ENCODE measurements at regions not wholly inside any gene's neighbourhood (a gene's known extent, or its start where the extent isn't known, plus 50 kb on each side); places are given as distances from the start of the nearest gene placed in this dataset.
"Not testable (repeated sequence)": the region's sequence is repeated elsewhere in the genome, so short reads cannot be mapped to it uniquely, and the experiment has no call there.

GRCh38 chr2:107721586-107721985, 105.1 kb upstream of the RGPD4 start:
- no CpG with 5 or more reads among the region's 2 CpGs for WGBS, 2 donors (ENCODE audit: extremely low coverage in 2 of 2, insufficient read length in 2 of 2, insufficient replicate concordance in 1 of 2)
- H3K14ac ChIP-seq (ENCODE audit: low read length): no peak overlapping the region

GRCh38 chr2:107725824-107726223, 100.9 kb upstream of the RGPD4 start:
- H4K91ac ChIP-seq (ENCODE audit: low read depth, low read length, poor library complexity); H3K4ac ChIP-seq (ENCODE audit: low read length); H4K8ac ChIP-seq (ENCODE audit: low read depth, low read length); H2BK15ac ChIP-seq (ENCODE audit: low read length); DNase-seq (ENCODE audit: low spot score); H3K79me1 ChIP-seq (ENCODE audit: low read depth, low read length); H3K36me3 ChIP-seq (replicated peaks in 1 of 2; ENCODE audit: control insufficient read depth in 2 of 2, insufficient read depth in 2 of 2, low read length in 2 of 2); H2AFZ ChIP-seq (ENCODE audit: low read length); H3K4me2 ChIP-seq (ENCODE audit: insufficient read depth, low read length, poor library complexity, severe bottlenecking); H2BK120ac ChIP-seq (ENCODE audit: low read depth, low read length); H3K27ac ChIP-seq (replicated peaks; ENCODE audit: low read length); H3K9me3 ChIP-seq (replicated peaks in 1 of 2; ENCODE audit: control insufficient read depth in 2 of 2, insufficient read depth in 1 of 2, low read depth in 1 of 2, low read length in 2 of 2); H3K4me1 ChIP-seq (ENCODE audit: control insufficient read depth in 2 of 2, insufficient read depth in 1 of 2, low read depth in 1 of 2, low read length in 2 of 2); H3K27me3 ChIP-seq (ENCODE audit: control insufficient read depth in 3 of 3, insufficient read depth in 3 of 3, low read depth in 1 of 3, low read length in 3 of 3); H2AK5ac ChIP-seq (ENCODE audit: low read depth, low read length); H3K14ac ChIP-seq (ENCODE audit: low read length); H3K23ac ChIP-seq (ENCODE audit: low read depth, low read length, poor library complexity); H2BK5ac ChIP-seq (ENCODE audit: low read length); H2BK12ac ChIP-seq (ENCODE audit: low read length); H3K9ac ChIP-seq (ENCODE audit: low read depth, low read length, poor library complexity); H3K18ac ChIP-seq (ENCODE audit: low read length); H3K4me3 ChIP-seq (ENCODE audit: low read length in 2 of 2): not testable (repeated sequence)
- WGBS, 2 donors (ENCODE audit: extremely low coverage in 2 of 2, insufficient read length in 2 of 2, insufficient replicate concordance in 1 of 2): no CpG with 5 or more reads among the region's 1 CpG

More at GRCh38 chr2:107721586-107721985, 105.1 kb upstream of the RGPD4 start:
- no peaks in the 10 kb centered on the region for H3K9me3 ChIP-seq (replicated peaks in 1 of 2; ENCODE audit: control insufficient read depth in 2 of 2, insufficient read depth in 1 of 2, low read depth in 1 of 2, low read length in 2 of 2)
- H2BK5ac ChIP-seq (ENCODE audit: low read length): no peak overlapping the region
- no peak overlapping the region for H2BK120ac ChIP-seq (ENCODE audit: low read depth, low read length)
- no peaks in the 10 kb centered on the region for H3K79me1 ChIP-seq (ENCODE audit: low read depth, low read length)
- no peak for DNase-seq (ENCODE audit: low spot score)
- no peak overlapping the region for H3K27ac ChIP-seq (replicated peaks; ENCODE audit: low read length)
- no peak overlapping the region for H3K18ac ChIP-seq (ENCODE audit: low read length)
- H2AK5ac ChIP-seq (ENCODE audit: low read depth, low read length): no peak overlapping the region
- no peak overlapping the region for H3K4me2 ChIP-seq (ENCODE audit: insufficient read depth, low read length, poor library complexity, severe bottlenecking)
- no peak overlapping the region for H3K4me3 ChIP-seq (ENCODE audit: low read length in 2 of 2)
- H3K4me1 ChIP-seq (ENCODE audit: control insufficient read depth in 2 of 2, insufficient read depth in 1 of 2, low read depth in 1 of 2, low read length in 2 of 2): peaks cover 0 to 4% of the 10 kb centered on the region in 2 donors
- H3K27me3 ChIP-seq (ENCODE audit: control insufficient read depth in 3 of 3, insufficient read depth in 3 of 3, low read depth in 1 of 3, low read length in 3 of 3): no peaks in the 10 kb centered on the region
- no peak overlapping the region for H3K4ac ChIP-seq (ENCODE audit: low read length)
- no peak overlapping the region for H2AFZ ChIP-seq (ENCODE audit: low read length)
- H3K23ac ChIP-seq (ENCODE audit: low read depth, low read length, poor library complexity): no peak overlapping the region
- H4K91ac ChIP-seq (ENCODE audit: low read depth, low read length, poor library complexity): no peak overlapping the region
- no peaks in the 10 kb centered on the region for H3K36me3 ChIP-seq (replicated peaks in 1 of 2; ENCODE audit: control insufficient read depth in 2 of 2, insufficient read depth in 2 of 2, low read length in 2 of 2)
- no peak overlapping the region for H4K8ac ChIP-seq (ENCODE audit: low read depth, low read length)
- no peak overlapping the region for H2BK12ac ChIP-seq (ENCODE audit: low read length)
- H2BK15ac ChIP-seq (ENCODE audit: low read length): no peak overlapping the region
- no peak overlapping the region for H3K9ac ChIP-seq (ENCODE audit: low read depth, low read length, poor library complexity)

GRCh38 chr2:107727318-107727717, 99.4 kb upstream of the RGPD4 start:
- no peaks in the 10 kb centered on the region for H3K36me3 ChIP-seq (replicated peaks in 1 of 2; ENCODE audit: control insufficient read depth in 2 of 2, insufficient read depth in 2 of 2, low read length in 2 of 2)

GRCh38 chr2:107728586-107728985, 98.1 kb upstream of the RGPD4 start:
- Histone ChIP-seq H3K36me3 (replicated peaks in 1 of 2; ENCODE audit: control insufficient read depth in 2 of 2, insufficient read depth in 2 of 2, low read length in 2 of 2) (no peaks in the 10 kb centered on the region), H2BK5ac (ENCODE audit: low read length) (no peak overlapping the region), H3K79me1 (ENCODE audit: low read depth, low read length) (no peaks in the 10 kb centered on the region), H3K4me2 (ENCODE audit: insufficient read depth, low read length, poor library complexity, severe bottlenecking) (no peak overlapping the region), H3K9ac (ENCODE audit: low read depth, low read length, poor library complexity) (no peak overlapping the region), H2BK120ac (ENCODE audit: low read depth, low read length) (no peak overlapping the region), H3K4ac (ENCODE audit: low read length) (no peak overlapping the region), H3K4me3 (ENCODE audit: low read length in 2 of 2) (no peak overlapping the region), H4K8ac (ENCODE audit: low read depth, low read length) (no peak overlapping the region), H2BK12ac (ENCODE audit: low read length) (no peak overlapping the region), H3K27me3 (ENCODE audit: control insufficient read depth in 3 of 3, insufficient read depth in 3 of 3, low read depth in 1 of 3, low read length in 3 of 3) (no peaks in the 10 kb centered on the region), H3K27ac (replicated peaks; ENCODE audit: low read length) (no peak overlapping the region), H2AK5ac (ENCODE audit: low read depth, low read length) (no peak overlapping the region), H2BK15ac (ENCODE audit: low read length) (no peak overlapping the region), H3K18ac (ENCODE audit: low read length) (no peak overlapping the region), H4K91ac (ENCODE audit: low read depth, low read length, poor library complexity) (no peak overlapping the region), H3K4me1 (ENCODE audit: control insufficient read depth in 2 of 2, insufficient read depth in 1 of 2, low read depth in 1 of 2, low read length in 2 of 2) (no peaks in the 10 kb centered on the region), H3K23ac (ENCODE audit: low read depth, low read length, poor library complexity) (no peak overlapping the region), H3K9me3 (replicated peaks in 1 of 2; ENCODE audit: control insufficient read depth in 2 of 2, insufficient read depth in 1 of 2, low read depth in 1 of 2, low read length in 2 of 2) (no peaks in the 10 kb centered on the region), H2AFZ (ENCODE audit: low read length) (no peak overlapping the region), H3K14ac (ENCODE audit: low read length) (no peak overlapping the region)
- no peak for DNase-seq (ENCODE audit: low spot score)
- WGBS, 2 donors (ENCODE audit: extremely low coverage in 2 of 2, insufficient read length in 2 of 2, insufficient replicate concordance in 1 of 2): no CpG with 5 or more reads among the region's 5 CpGs

More at GRCh38 chr2:107727318-107727717, 99.4 kb upstream of the RGPD4 start:
- Histone ChIP-seq H3K79me1 (ENCODE audit: low read depth, low read length) (no peaks in the 10 kb centered on the region), H2BK15ac (ENCODE audit: low read length) (no peak overlapping the region), H3K27me3 (ENCODE audit: control insufficient read depth in 3 of 3, insufficient read depth in 3 of 3, low read depth in 1 of 3, low read length in 3 of 3) (no peaks in the 10 kb centered on the region), H2BK120ac (ENCODE audit: low read depth, low read length) (no peak overlapping the region), H4K91ac (ENCODE audit: low read depth, low read length, poor library complexity) (no peak overlapping the region), H2AFZ (ENCODE audit: low read length) (no peak overlapping the region), H3K18ac (ENCODE audit: low read length) (no peak overlapping the region), H3K14ac (ENCODE audit: low read length) (no peak overlapping the region), H4K8ac (ENCODE audit: low read depth, low read length) (no peak overlapping the region), H2AK5ac (ENCODE audit: low read depth, low read length) (no peak overlapping the region), H2BK12ac (ENCODE audit: low read length) (no peak overlapping the region), H2BK5ac (ENCODE audit: low read length) (no peak overlapping the region), H3K23ac (ENCODE audit: low read depth, low read length, poor library complexity) (no peak overlapping the region), H3K9ac (ENCODE audit: low read depth, low read length, poor library complexity) (no peak overlapping the region), H3K27ac (replicated peaks; ENCODE audit: low read length) (no peak overlapping the region), H3K9me3 (replicated peaks in 1 of 2; ENCODE audit: control insufficient read depth in 2 of 2, insufficient read depth in 1 of 2, low read depth in 1 of 2, low read length in 2 of 2) (no peaks in the 10 kb centered on the region), H3K4me1 (ENCODE audit: control insufficient read depth in 2 of 2, insufficient read depth in 1 of 2, low read depth in 1 of 2, low read length in 2 of 2) (no peaks in the 10 kb centered on the region), H3K4me3 (ENCODE audit: low read length in 2 of 2) (no peak overlapping the region), H3K4me2 (ENCODE audit: insufficient read depth, low read length, poor library complexity, severe bottlenecking) (no peak overlapping the region), H3K4ac (ENCODE audit: low read length) (no peak overlapping the region)
- no peak for DNase-seq (ENCODE audit: low spot score)
